H9 (cell line): ENCODE measurements at regions not wholly inside any gene's neighbourhood (a gene's known extent, or its start where the extent isn't known, plus 50 kb on each side); places are given as distances from the start of the nearest gene placed in this dataset.

Experiments used
- DNase-seq: peaks from one replicate; pipeline ENCODE4 v3.0.0-alpha.2; 2017
- H2AFZ ChIP-seq: one replicate; pipeline ENCODE4 v1.6.1; 2013; ENCODE audit warnings: mild to moderate bottlenecking, low read length, control low read depth, moderate library complexity
- H2AK5ac ChIP-seq: 2 replicates; pipeline ENCODE4 v1.6.1; 2013; ENCODE audit warnings: low read length, control low read depth, mixed read lengths; ENCODE audit not compliant: insufficient read length
- H2BK120ac ChIP-seq: one replicate; pipeline ENCODE4 v1.6.1; 2013; ENCODE audit warnings: low read depth, mild to moderate bottlenecking, low read length, control low read depth, inconsistent platforms; ENCODE audit not compliant: poor library complexity, severe bottlenecking
- H2BK12ac ChIP-seq: 2 replicates; pipeline ENCODE4 v1.6.1; 2013; ENCODE audit warnings: low read length, control low read depth, mixed read lengths, low read depth; ENCODE audit not compliant: insufficient read length
- H2BK15ac ChIP-seq: 2 replicates; pipeline ENCODE4 v1.6.1; 2013; ENCODE audit warnings: low read depth, low read length, control low read depth
- H2BK20ac ChIP-seq: one replicate; pipeline ENCODE4 v1.6.1; 2013; ENCODE audit warnings: low read depth, mild to moderate bottlenecking, low read length, control low read depth, inconsistent platforms; ENCODE audit not compliant: poor library complexity, severe bottlenecking
- H2BK5ac ChIP-seq: 2 replicates; pipeline ENCODE4 v1.6.1; 2013; ENCODE audit warnings: low read length, control low read depth, mixed read lengths; ENCODE audit not compliant: insufficient read length
- H3K14ac ChIP-seq: 2 replicates; pipeline ENCODE4 v1.6.1; 2013; ENCODE audit warnings: low read length, control low read depth; ENCODE audit not compliant: insufficient read depth
- H3K18ac ChIP-seq: 2 replicates; pipeline ENCODE4 v1.6.1; 2013; ENCODE audit warnings: low read depth, mild to moderate bottlenecking, mixed read lengths, low read length, control low read depth; ENCODE audit not compliant: insufficient read length
- H3K23ac ChIP-seq: 2 replicates; pipeline ENCODE4 v1.6.1; 2013; ENCODE audit warnings: low read length, control low read depth, mixed read lengths, low read depth; ENCODE audit not compliant: insufficient read length
- H3K23me2 ChIP-seq: 2 replicates; pipeline ENCODE4 v1.6.1; 2013; ENCODE audit warnings: low read depth, mild to moderate bottlenecking, mixed read lengths, low read length, control low read depth; ENCODE audit not compliant: insufficient read length, poor library complexity, severe bottlenecking
- H3K27ac ChIP-seq: 2 replicates; pipeline ENCODE4 v1.5.1; 2013; ENCODE audit warnings: low read length, control low read depth, mixed read lengths, low read depth; ENCODE audit not compliant: insufficient read length
- H3K27me3 ChIP-seq: 2 replicates; pipeline ENCODE4 v1.6.1; 2013; ENCODE audit warnings: low read length, control low read depth, inconsistent platforms; ENCODE audit not compliant: insufficient read depth
- H3K4ac ChIP-seq: 2 replicates; pipeline ENCODE4 v1.6.1; 2013; ENCODE audit warnings: low read depth, mild to moderate bottlenecking, control low read depth, inconsistent platforms, low read length, moderate library complexity
- H3K4me1 ChIP-seq: 2 replicates; pipeline ENCODE4 v1.6.1; 2013; ENCODE audit warnings: low read length, control low read depth, inconsistent platforms; ENCODE audit not compliant: insufficient read depth
- H3K4me2 ChIP-seq: 2 replicates; pipeline ENCODE4 v1.6.1; 2013; ENCODE audit warnings: low read length, control low read depth, mixed read lengths; ENCODE audit not compliant: insufficient read length, insufficient read depth
- H3K56ac ChIP-seq: 2 replicates; pipeline ENCODE4 v1.6.1; 2013; ENCODE audit warnings: low read depth, mild to moderate bottlenecking, mixed read lengths, low read length, control low read depth; ENCODE audit not compliant: insufficient read length
- H3K79me1 ChIP-seq: 2 replicates; pipeline ENCODE4 v1.6.1; 2013; ENCODE audit warnings: low read depth, mild to moderate bottlenecking, moderate library complexity, low read length, control low read depth, inconsistent platforms; ENCODE audit not compliant: insufficient read depth, poor library complexity, severe bottlenecking
- H3K79me2 ChIP-seq: 2 replicates; pipeline ENCODE4 v1.6.1; 2013; ENCODE audit warnings: low read length, control low read depth, inconsistent platforms; ENCODE audit not compliant: insufficient read depth
- H3K9ac ChIP-seq: 2 replicates; pipeline ENCODE4 v1.6.1; 2013; ENCODE audit warnings: low read length, control low read depth, mixed read lengths; ENCODE audit not compliant: insufficient read length; ENCODE audit errors: extremely low read depth
- H3K9me3 ChIP-seq: one replicate; pipeline ENCODE4 v1.6.1; 2013; ENCODE audit warnings: low read depth, low read length, inconsistent platforms; ENCODE audit not compliant: control insufficient read depth
- H3T11ph ChIP-seq: one replicate; pipeline ENCODE4 v1.6.1; 2013; ENCODE audit warnings: mild to moderate bottlenecking, low read length, control low read depth, inconsistent platforms
- H4K20me1 ChIP-seq: one replicate; pipeline ENCODE4 v1.6.1; 2013; ENCODE audit not compliant: control insufficient read depth, insufficient read length, insufficient read depth
- H4K5ac ChIP-seq: 2 replicates; pipeline ENCODE4 v1.6.1; 2013; ENCODE audit warnings: low read depth, mild to moderate bottlenecking, mixed read lengths, low read length, control low read depth; ENCODE audit not compliant: insufficient read length
- H4K8ac ChIP-seq: replicated peaks from 2 replicates; pipeline ENCODE4 v1.6.1; 2013; ENCODE audit warnings: low read length, control low read depth, mixed read lengths, low read depth; ENCODE audit not compliant: insufficient read length
- H4K91ac ChIP-seq: 2 replicates; pipeline ENCODE4 v1.6.1; 2013; ENCODE audit warnings: low read depth, mild to moderate bottlenecking, moderate library complexity, mixed read lengths, low read length, control low read depth; ENCODE audit not compliant: insufficient read length
- H3K27ac Mint-ChIP-seq, 3 experiments: 2 replicates in 2 of 3; 3 replicates in 1 of 3; pipeline ENCODE4 v1.8.0; 2020 to 2021; ENCODE audit warnings: mixed read lengths in 3 of 3, mild to moderate bottlenecking in 1 of 3, moderate library complexity in 1 of 3
- H3K27me3 Mint-ChIP-seq: 2 replicates; pipeline ENCODE4 v1.8.0; 2021; ENCODE audit warnings: low read depth, mild to moderate bottlenecking, moderate library complexity, mixed read lengths
- H3K36me3 Mint-ChIP-seq, 3 experiments: 2 replicates in 2 of 3; 3 replicates in 1 of 3; pipeline ENCODE4 v1.8.0; 2020 to 2021; ENCODE audit warnings: low read depth in 3 of 3, mixed read lengths in 3 of 3; ENCODE audit not compliant: insufficient read depth in 1 of 3
- H3K4me1 Mint-ChIP-seq, 2 experiments: 2 replicates each; pipeline ENCODE4 v1.8.0; 2020; ENCODE audit warnings: mixed read lengths in 2 of 2
- H3K4me3 Mint-ChIP-seq, 2 experiments: 2 replicates in 1 of 2; 3 replicates in 1 of 2; pipeline ENCODE4 v1.8.0; 2020 to 2021; ENCODE audit warnings: mild to moderate bottlenecking in 2 of 2, mixed read lengths in 2 of 2, moderate library complexity in 1 of 2
- H3K9me3 Mint-ChIP-seq, 2 experiments: 2 replicates in 1 of 2; 3 replicates in 1 of 2; pipeline ENCODE4 v1.8.0; 2020; ENCODE audit warnings: mild to moderate bottlenecking in 2 of 2, mixed read lengths in 2 of 2, moderate library complexity in 1 of 2
- CTCF ChIP-seq: fragments of 200-600 bp; sonication (generic); conservative IDR thresholded peaks from 3 replicates; pipeline ENCODE4 v1.8.0; 2021; ENCODE audit warnings: antibody characterized with exemption, mild to moderate bottlenecking
- WGBS: extraction: QIAGEN DNeasy Blood & Tissue Kit; methylation state at CpG from one replicate; pipeline ENCODE4 v1.1.7; 2013; ENCODE audit warnings: missing lambda C conversion rate, low lambda C conversion rate, mixed read lengths; ENCODE audit not compliant: insufficient read length; ENCODE audit errors: extremely low coverage; 5-methylcytosine and 5-hydroxymethylcytosine counted together

GRCh38 chr2:42960002-42960841 lies 167.8 kb upstream of the HAAO start:
- Histone ChIP-seq H3K9me3 (no peaks in the 10 kb centered on the region), H3K4me2 (no peak overlapping the region), H4K20me1 (no peaks in the 10 kb centered on the region), H3T11ph (no peak overlapping the region), H3K27ac (no peak overlapping the region), H3K79me2 (no peaks in the 10 kb centered on the region), H2BK12ac (no peak overlapping the region), H2AFZ (no peak overlapping the region), H3K23ac (no peak overlapping the region), H4K8ac (no peak overlapping the region), H3K18ac (no peak overlapping the region), H2BK15ac (no peak overlapping the region), H3K23me2 (no peaks in the 10 kb centered on the region), H2BK5ac (no peak overlapping the region), H3K27me3 (no peaks in the 10 kb centered on the region), H3K4me1 (peaks cover 5% of the 10 kb centered on the region; the same call in 1 of the 2 replicates), H2BK20ac (no peak overlapping the region), H4K91ac (no peak overlapping the region), H2AK5ac (no peak overlapping the region), H3K79me1 (no peaks in the 10 kb centered on the region), H3K56ac (no peak overlapping the region), H3K9ac (no peak overlapping the region), H3K4ac (no peak overlapping the region), H4K5ac (no peak overlapping the region), H2BK120ac (no peak overlapping the region), H3K14ac (no peak overlapping the region; the same call in 1 of the 2 replicates)
- H3K36me3 Mint-ChIP-seq, result no peaks in the 10 kb centered on the region
- peaks cover 54 to 56% of the 10 kb centered on the region in 2 experiments for H3K4me1 Mint-ChIP-seq
- H3K9me3 Mint-ChIP-seq, result no peaks in the 10 kb centered on the region
- WGBS, result no CpG with 5 or more reads among the region's 10 CpGs
- DNase-seq, result no peak
- no peak for TF ChIP-seq CTCF
- no peak overlapping the region for H3K4me3 Mint-ChIP-seq
- H3K27me3 Mint-ChIP-seq, result peaks cover 9% of the 10 kb centered on the region
- no peak overlapping the region; a peak in 1 of 7 replicates for H3K27ac Mint-ChIP-seq
